A549 (cell line): ENCODE measurements at regions not wholly inside any gene's neighbourhood (a gene's known extent, or its start where the extent isn't known, plus 50 kb on each side); places are given as distances from the start of the nearest gene placed in this dataset.

ENCODE experiments used
- CEBPB ChIP-seq, 2 experiments: fragments of >200 bp in 1 of 2; sonication (Bioruptor Twin) in 1 of 2; formaldehyde crosslinking in 1 of 2; IDR thresholded peaks; 2 replicates each; pipeline ENCODE4 v1.6.1; 2012 to 2016
- CTCF ChIP-seq: fragments of >200 bp; sonication (Bioruptor Twin); formaldehyde crosslinking; IDR thresholded peaks from 3 replicates; pipeline ENCODE4 v1.5.1; 2016
- HDAC2 ChIP-seq: fragments of 200-600 bp; sonication (generic); IDR thresholded peaks from 2 replicates; pipeline ENCODE4 v1.6.1; 2016
- MYC ChIP-seq: IDR thresholded peaks from 2 replicates; pipeline ENCODE4 v1.6.1; 2012; ENCODE audit warnings: mild to moderate bottlenecking, inconsistent platforms, low read length, improper control_type of control experiment, borderline replicate concordance
- NPAS2 ChIP-seq: fragments of 250-450 bp; sonication (Bioruptor Pico); IDR thresholded peaks from 2 replicates; pipeline ENCODE4 v1.8.0; 2022; ENCODE audit warnings: mild to moderate bottlenecking, moderate library complexity, borderline replicate concordance
- POLR2A ChIP-seq: IDR thresholded peaks from 2 replicates; pipeline ENCODE4 v1.6.1; 2012; ENCODE audit warnings: mild to moderate bottlenecking, low read length
- SMC3 ChIP-seq: fragments of >200 bp; sonication (Bioruptor Twin); formaldehyde crosslinking; IDR thresholded peaks from 3 replicates; pipeline ENCODE4 v1.6.1; 2018; ENCODE audit warnings: inconsistent platforms

- TF ChIP-seq CEBPB (IDR thresholded peaks at IDR 0.05) (no peak), CTCF (no peak), NPAS2 (no peak), SMC3 (no peak), HDAC2 (no peak), MYC (no peak), POLR2A (no peak)
These were observed 452.9 kb downstream of the GRXCR1 start for GRCh38 chr4:43345323-43345925.
